Astrocyte of the hippocampus (primary cell): ENCODE measurements at regions not wholly inside any gene's neighbourhood (a gene's known extent, or its start where the extent isn't known, plus 50 kb on each side); places are given as distances from the start of the nearest gene placed in this dataset.

Experiments
- DNase-seq: peaks from one replicate; pipeline ENCODE4 v3.0.0; 2011; ENCODE audit warnings: low read depth, low spot score

DNA sequence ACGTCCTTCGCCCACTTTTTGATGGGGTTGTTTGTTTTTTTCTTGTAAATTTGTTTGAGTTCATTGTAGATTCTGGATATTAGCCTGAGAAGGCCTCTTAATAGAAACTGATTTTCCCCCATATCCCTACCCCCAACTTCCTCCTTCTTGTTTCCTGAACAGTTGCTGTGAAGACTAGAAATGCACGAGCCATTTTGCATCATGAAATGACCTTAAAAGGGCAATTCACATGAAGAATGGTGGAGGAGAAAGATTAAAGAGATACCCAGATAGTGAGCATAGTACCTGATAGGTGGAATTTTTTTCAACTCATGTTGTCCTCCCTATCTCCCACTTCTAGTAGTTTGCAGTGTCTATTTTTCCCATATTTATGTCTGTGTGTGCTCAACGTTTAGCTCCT, 55.2 kb upstream of the KCNH8 start:
- DNase-seq = no peak

DNA sequence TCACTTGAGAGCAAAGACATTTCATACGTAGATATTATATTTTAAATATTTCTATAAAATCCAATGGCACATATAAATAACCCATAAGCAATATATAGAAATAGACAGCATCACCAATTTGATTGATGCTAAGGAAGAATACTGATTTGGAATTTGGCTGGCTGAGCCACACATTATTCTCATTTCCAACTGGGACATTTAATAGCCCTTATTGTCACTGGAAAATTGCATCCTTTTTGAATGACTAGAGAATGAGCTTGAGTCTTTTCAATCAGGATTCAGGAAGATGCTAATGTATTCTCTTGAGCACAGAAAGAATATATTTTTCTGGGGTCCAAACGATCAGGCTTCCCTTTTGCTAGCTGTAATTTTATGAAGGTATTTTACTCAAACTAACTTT, 70.9 kb upstream of the KCNH8 start:
- no peak for DNase-seq

DNA sequence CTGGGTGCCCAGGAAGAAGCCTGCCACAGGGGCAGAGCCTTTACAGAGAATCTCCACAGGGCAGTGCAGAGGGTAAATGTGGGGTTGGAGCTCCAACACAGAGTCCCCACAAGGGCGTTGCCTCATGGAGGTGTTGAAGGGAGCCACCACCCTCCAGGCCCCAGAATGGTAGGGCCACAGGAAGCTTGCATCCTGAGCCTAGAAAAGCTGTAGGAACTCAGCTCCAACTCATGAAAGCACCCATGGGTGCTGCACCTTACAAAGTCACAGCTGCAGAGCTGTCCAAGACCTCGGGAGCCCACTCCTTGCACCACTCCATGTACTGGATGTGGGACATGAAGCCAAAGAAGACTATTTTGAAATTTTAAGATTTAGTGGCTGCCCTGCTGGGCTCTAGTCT, 73.3 kb upstream of the KCNH8 start:
- no peak for DNase-seq

DNA sequence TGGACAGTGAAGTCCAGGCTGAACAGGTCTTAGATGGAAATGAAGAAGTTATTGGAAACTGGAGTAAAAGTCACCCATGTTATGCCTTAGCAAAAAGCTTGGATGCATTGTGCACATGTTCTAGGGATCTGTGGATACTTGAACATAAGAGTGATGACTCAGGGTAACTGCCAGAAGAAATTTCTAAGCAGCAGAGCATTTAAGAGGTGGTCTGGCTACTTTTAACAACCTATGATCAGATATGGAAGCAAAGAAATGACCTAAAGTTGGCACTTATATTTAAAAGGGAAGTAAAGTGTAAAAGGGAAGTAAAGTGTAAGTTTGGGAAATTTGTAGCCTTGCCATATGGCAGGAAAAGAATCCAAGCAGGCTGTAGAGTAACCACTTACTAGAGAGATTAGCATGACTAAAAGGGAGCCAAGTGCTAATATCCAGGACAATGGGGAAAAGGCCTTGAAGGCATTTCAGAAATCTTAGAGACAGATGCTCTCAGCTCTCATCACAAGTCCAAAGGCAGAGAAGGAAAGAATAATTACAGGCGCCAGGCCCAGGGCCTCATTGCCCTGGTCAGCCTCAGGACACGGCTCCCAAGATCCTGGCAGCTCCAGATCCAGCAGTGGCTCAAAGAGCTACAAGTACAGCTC, 73.9 kb upstream of the KCNH8 start:
- no peak for DNase-seq

DNA sequence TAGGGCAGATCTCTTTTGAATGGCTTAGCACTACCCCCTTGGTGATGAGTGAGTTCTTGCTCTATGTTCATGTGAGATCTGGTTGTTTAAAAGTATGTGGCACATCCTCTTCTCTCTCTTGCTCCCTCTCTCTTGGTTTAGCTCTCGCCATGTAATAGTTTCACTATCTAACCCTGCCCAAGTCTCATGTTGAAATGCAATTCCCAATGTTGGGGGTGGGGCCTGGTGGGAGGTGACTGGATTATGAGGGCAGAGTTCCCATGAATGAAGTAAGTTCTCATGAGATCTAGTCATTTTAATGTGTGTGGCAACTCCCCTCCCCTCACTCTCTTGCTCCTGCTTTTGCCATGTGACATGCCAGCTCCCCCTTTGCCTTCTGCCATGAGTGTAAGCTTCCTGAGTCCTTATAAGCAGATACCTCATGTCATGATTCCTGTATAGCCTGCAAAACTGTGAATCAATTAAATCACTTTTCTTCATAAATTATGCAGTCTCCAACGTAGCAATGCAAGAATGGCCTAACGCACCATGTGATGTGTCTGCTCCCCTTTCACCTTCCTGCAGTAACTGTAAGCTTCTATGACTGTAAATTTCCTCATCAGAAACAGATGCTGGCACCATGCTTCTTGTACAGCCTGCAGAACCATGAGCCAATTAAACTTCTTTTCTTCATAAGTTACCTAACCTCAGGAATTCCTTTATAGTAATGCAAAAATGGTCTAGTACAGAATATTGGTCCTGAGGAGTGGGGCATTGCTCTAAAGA, 74.8 kb upstream of the KCNH8 start:
- no peak for DNase-seq

DNA sequence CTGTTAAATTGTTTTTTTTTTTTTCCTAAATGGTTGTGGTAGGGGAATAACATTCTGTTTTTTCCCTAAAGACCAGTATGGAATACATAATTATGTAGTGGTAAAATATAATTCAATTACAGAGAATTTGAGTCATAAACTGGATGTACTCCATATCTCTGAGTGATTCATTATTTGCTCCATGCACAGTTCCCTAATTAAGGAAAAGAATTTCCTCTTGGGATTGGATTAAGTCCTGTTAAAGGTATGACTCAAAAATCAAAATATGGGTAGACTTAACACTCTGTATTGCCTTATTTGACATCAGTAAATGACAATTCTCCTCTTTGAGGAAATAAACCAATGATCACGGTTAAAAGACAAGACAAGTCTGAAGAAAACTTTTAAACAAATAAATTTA, 78.0 kb upstream of the KCNH8 start:
- peak; percentile 16 for DNase-seq

DNA sequence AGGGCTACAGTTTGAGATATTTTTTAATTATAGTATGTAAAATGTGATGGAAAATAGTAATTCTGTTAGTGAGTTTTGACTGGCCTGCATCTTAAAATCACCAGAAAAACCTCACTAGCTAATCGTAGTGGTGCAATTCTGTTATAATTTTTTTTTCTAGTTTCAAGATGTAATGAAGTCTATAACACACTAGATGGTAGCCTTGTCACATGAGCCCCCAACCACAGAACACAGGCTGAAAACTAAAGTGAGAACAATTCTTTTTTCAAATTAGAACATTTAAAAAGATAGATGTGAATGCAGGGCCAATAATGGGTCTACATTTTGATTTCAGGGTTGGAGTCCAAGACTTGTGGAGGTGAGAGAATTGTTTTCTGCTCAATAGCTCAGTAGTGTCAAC, 83.3 kb upstream of the KCNH8 start:
- DNase-seq = peak; percentile 24

DNA sequence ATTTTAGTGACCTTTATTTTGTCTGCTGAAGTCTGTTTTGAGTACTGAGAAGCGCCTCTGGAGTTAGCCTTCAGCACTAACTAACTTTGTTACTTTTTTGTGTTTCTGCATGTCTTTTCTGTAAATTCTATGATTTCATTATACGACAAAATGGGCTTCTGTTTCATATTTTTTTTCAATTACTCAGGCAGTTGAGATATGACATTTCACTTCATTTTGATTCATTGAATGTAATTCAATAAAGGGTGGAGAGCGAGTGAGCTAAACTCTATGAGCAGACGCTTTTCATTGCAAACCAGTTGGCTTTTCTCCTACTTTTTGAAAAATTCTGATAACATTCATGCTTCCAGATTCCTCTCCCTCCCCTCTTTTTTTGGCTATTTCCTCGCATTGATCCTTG, 84.4 kb upstream of the KCNH8 start:
- no peak for DNase-seq

DNA sequence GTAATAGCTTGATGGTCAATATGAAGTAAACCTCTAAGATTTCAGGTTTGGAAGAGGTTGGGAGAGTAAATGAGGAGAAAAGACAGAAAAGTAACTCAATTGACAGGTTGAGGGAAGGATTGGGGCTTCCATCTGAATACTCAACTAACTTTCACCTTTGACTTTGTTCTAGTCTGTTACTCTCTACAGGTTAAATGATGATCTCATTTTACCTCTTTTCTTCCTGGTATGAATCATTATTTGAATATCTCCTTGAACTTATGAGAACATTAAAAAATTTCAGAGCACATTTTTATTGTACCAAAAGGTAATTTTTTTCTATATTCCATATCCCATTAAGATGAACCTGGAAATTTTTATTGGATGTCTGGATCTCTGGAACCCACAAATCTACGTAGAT, 87.9 kb upstream of the KCNH8 start:
- DNase-seq = no peak

DNA sequence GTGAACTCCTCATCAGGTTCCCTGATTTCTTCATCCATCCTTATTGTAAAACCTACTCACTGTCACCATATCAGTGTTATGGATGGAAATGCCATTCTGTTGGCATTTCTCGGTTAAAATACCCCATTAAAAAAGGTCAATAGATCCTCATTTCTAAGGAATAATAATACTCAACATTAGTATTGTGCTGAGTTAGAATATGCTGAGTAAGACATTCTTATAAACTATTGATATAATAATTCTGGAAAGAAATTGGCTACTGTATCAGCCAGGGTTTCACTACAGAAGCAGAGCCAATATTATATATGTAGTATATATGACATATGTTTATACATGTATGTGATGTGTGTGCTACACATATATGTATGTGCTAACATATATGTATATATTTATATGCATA, 95.4 kb upstream of the KCNH8 start:
- DNase-seq = no peak

DNA sequence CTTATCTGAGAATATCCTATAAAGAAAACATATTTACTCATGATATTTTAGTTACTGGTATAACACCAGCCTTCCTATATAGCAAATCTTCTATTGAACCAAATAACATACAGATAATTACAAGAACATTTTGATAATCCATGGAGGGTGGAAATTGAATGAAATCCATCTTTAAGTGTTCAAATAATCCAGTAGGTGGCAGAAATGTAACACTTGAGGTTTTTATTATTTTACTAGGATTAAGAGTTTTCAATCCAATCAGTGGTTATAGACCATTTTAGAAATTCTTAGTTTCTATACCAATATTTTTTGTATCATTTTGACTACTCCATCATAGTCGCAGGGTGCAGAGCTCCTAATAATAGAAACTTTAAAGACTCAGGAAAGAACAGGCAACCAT, 101.9 kb upstream of the KCNH8 start:
- no peak for DNase-seq

DNA sequence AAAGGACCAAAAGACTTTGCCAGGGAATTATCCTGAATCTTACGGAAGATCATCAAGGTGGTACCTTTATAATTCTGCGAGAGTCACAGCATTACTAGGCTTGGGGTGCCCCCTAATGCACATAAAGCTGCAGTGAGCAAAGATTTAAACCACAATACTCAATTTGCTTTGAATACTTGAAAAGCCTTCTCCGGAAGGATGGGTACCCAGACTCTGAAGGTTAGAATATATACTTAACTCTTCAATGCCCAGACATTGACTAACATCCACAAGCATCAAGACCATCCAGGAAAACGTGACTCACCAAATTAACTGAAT, 117.8 kb upstream of the KCNH8 start:
- DNase-seq = no peak

DNA sequence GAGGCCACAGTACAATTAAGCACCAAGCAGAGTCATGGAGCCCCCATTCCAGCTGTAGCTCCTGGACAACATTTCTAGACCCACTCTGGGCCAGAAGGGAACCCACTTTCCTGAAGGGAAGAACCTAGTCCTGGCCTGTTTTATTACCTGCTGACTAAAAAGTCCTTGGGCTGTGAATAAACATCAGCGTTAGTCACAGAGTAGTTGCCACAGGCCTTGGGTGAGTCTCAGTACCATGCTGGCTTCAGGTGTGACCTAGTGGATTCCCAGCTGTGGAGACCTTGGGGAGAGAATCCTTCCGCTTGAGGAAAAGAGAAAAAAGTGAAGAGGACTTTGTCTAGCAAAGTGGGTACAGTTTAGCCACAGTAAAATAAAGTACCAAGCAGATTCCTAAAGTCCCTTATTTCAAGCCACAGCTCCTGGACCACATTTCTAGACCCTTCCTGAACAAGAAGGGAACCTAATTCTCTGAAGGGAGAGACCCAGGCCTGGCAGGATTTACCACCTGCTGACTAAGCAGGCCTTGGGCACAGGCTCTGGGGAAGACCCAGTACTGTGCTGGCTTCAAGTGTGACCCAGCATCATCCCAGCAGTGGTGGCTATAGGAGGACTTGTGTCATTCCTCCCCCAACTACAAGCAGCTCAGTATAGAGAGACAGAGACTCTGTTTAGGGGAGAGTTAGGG, 118.3 kb upstream of the KCNH8 start:
- DNase-seq = no peak

DNA sequence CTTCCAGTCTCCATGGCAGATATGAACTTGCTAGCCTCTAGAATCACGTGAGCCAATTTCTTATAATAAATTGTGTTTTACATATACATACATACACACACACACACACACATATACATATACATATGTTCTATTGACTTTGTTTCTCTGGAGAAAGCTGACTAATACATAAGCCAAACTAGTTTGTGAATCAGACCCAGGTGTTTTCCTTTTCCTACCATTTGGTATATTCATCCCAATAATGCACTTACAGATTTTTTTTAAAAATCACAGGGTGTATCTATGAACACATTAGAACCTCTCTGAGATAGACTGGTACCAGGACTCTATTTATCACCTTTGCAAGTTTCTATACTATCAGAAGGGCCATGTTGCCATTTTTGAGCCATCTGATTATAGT, 122.9 kb upstream of the KCNH8 start:
- no peak for DNase-seq

DNA sequence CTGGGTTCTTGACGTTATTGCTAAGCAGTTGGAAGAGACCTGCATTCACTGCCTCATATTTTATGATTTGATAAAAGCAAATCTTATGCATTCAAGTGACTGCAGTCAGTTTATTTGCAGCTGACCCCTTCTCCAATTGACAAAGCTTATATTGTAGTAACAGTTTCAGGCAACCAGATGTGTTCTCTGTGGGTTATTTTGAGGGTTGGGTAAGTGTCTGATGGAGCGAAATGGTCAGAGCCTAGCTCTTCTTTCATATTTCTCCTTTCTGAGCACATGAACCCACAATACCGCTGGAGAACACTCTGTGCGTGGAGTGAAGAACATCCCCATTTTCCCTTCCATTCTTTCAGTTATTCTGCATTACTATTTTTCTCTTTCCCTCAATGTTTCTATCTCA, 125.8 kb upstream of the KCNH8 start:
- DNase-seq = no peak

DNA sequence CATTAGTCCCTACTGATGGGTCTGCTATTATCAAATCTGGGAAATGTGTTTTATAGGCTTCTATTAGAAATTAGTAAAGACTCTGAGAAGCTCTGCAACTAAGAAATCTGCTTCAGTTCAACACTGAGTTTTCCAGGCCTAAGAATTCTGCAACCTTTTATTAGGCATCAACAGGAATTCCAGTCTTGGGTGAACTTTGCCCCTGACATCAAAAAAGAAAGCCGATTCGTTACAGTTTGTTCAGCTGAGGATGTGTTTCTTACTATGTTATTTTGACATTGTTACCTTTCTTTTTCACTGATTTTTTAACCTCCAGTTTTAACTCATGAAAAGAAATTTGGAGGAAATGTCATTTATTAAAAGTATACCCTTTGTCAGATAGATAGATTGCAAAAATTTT, 131.5 kb upstream of the KCNH8 start:
- no peak for DNase-seq

DNA sequence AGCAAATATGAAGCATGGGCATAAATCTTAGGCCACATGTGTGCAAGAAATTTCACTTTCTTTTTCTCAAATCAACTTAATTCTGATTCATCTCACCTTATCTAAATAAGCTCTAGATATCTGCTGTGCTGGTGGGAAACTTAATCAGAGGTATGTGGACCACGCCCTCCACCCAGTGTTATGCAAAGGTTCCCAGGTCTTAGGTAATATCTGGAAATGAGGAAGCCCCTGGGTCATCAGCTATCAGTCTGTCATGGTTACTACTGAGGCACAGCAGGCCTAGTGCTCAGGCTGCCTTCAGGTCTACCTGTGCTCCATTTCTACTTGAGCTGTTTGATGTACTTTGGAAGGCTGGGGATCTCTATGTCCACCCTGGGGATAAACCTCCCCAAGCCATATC, 134.4 kb upstream of the KCNH8 start:
- DNase-seq = no peak

DNA sequence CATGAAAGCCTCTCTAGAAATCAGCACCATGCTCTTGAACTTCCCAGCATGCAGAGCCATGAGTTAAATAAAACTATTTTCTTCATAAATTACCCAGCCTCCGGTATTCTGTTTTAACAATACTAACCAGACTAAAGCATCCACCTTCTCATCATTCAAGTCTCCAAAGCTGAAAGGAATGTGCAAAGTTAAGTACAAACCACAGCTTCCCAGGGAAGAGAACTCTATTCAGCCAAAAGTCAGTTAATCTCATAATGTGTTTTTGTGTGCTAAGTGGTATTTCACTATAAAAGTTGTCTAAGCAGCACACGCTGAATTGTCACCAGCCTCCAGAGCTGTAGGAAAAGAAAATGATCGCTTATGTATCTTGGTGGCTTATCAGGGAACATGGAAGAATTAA, 135.5 kb upstream of the KCNH8 start:
- peak; percentile 4 for DNase-seq

DNA sequence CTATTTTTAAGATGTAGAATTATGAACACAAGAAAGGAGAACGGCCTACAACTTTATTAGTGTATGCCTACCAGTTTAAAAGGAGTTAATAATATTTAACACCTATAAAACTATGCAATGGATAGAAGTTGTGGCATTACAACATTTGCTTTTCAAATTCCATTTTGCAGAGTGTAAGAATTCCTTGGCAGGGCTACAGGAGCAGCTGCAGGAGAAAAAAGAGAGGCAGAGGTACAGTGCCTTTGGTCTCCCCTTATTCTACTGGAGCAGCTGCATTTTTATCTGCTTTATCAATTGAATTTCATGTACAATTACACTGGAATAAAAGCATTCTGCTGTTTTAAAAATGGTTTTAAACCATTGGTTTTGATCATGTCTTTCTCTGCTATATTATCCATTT, 145.7 kb upstream of the KCNH8 start:
- DNase-seq = no peak

DNA sequence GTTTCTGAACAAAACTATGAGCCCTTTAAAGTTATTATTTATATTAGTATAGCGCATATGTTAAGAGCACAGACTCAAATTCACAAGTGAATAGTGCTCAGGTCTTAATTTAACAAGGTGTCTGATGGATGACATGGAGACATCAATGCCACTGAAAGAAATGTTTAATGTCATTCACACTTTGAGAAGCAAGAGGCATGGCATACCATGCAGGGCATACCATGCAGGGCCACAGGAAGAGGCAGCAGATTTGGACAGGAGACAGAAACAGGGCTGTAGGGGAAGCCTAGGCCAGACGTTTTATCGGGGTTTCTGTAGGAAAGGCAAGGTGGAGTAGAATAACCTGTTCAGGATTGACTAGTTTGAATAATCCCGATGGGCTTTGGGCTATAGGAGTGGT, 150.2 kb upstream of the KCNH8 start:
- no peak for DNase-seq

DNA sequence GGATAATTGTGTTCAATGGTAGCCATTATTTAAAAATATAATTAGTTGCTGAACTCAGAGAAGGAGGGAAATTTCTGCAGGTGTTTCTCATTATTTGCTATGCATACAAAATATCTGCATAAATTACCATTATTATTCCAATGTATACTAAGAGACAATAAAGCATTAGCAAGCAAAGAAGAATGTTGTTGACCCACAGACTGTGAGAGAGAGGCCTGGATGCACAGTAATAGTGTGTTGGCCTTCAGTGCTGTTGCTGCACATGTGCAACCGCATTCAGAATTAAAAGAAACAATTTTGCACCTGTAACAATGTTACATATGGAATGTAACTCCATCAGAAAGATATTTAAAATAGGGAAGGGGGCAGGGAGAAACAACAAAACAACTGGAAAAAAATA, 155.6 kb upstream of the KCNH8 start:
- DNase-seq = no peak

DNA sequence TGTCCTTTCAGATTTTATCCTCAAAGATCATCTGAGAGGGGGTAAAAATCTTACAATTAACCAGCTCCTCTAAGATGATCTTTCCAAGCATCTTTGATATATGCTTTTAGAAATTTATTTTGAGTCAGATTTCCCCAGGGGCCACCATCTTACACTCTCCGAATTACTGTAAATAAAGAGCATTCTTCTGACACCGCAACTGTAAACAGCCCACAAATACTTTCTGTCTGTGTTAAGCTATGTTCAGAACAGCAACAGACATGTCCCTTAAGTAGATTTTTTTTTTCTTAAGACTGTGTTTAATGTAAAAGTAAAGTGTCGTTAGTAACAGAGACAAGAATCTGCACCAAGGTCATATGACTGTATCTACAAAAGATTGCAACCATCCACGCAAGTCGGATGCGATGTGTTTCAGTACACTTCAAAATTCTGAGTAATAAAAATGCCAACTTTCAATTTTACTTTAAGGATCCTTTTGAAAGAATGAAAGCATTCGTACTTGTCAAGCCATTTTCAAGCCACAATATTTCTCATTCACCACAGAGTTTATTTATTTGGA, 159.0 kb upstream of the KCNH8 start:
- no peak for DNase-seq

DNA sequence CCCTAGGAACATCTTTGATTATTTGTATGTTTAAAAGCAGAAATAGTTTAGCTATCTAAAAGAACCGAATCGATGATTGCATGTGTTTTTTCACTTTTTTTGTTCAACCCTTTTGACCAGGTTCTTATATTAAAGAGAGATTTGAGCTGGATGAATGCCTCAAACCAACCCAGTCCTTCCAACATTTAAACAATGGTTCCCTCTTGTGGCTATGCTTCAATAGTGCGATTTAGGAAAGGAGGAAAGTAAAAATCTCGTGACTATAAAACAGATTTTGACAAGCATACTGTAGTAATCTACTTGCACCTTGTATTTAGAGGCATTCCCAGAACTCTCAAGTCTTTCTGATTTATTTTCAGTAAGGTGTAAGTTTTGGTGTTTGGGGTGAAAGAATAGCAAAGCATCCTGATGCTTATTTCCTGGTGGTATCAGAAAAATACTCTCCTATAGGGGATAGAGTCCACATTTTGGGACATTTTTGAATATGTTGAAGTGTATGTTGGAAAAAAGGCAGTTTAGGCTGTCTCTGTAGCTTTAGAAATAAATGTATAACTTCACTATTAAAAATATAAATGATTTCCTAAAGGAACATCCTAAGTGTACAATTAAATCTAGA, 159.6 kb upstream of the KCNH8 start:
- peak; percentile 58 for DNase-seq
